PFSK-1 (cell line): ENCODE measurements at regions not wholly inside any gene's neighbourhood (a gene's known extent, or its start where the extent isn't known, plus 50 kb on each side); places are given as distances from the start of the nearest gene placed in this dataset.

Experiments used
- POLR2AphosphoS5 ChIP-seq: IDR thresholded peaks from 2 replicates; pipeline ENCODE4 v1.6.1; 2012; ENCODE audit warnings: low read depth, mild to moderate bottlenecking, control low read depth, low read length, moderate library complexity
- SIN3A ChIP-seq: IDR thresholded peaks from 2 replicates; pipeline ENCODE4 v1.6.1; 2012; ENCODE audit warnings: mild to moderate bottlenecking, low read length, moderate library complexity, borderline replicate concordance; ENCODE audit not compliant: insufficient read depth

- TF ChIP-seq SIN3A (no peak), POLR2AphosphoS5 (no peak)
These were observed 746.2 kb upstream of the USP15 start for GRCh38 chr12:61514016-61514415.
